ENCODE measurements at regions not wholly inside any gene's neighbourhood (a gene's known extent, or its start where the extent isn't known, plus 50 kb on each side); places are given as distances from the start of the nearest gene placed in this dataset.

- no peak for TF ChIP-seq CTCF (IDR thresholded peaks at IDR 0.05)
Measured at GRCh38 chr19:28981994-28982393, 231.0 kb downstream of the UQCRFS1 start.

- no peak for TF ChIP-seq CTCF (IDR thresholded peaks at IDR 0.05)
Measured at GRCh38 chr19:28981518-28981917, 231.4 kb downstream of the UQCRFS1 start.

GRCh38 chr19:28980236-28980868 is 232.6 kb downstream of the UQCRFS1 start:
- no peak for TF ChIP-seq CTCF (IDR thresholded peaks at IDR 0.05)

GRCh38 chr19:28977826-28978225 is 235.1 kb downstream of the UQCRFS1 start:
- no peak for TF ChIP-seq CTCF (IDR thresholded peaks at IDR 0.05)

- no peak for TF ChIP-seq CTCF (IDR thresholded peaks at IDR 0.05)
Measured at GRCh38 chr19:28972058-28972852, 240.7 kb downstream of the UQCRFS1 start.

GRCh38 chr19:28971513-28971912 is 241.4 kb downstream of the UQCRFS1 start:
- TF ChIP-seq CTCF (IDR thresholded peaks at IDR 0.05): no peak

- TF ChIP-seq CTCF (IDR thresholded peaks at IDR 0.05): no peak
Measured at GRCh38 chr19:28971049-28971448, 241.9 kb downstream of the UQCRFS1 start.

Data from LNCAP (cell line).